Astrocyte (in vitro differentiated cells and primary cell): ENCODE measurements at regions not wholly inside any gene's neighbourhood (a gene's known extent, or its start where the extent isn't known, plus 50 kb on each side); places are given as distances from the start of the nearest gene placed in this dataset.

ENCODE experiments used
- EZH2 ChIP-seq: IDR thresholded peaks from 2 replicates; pipeline ENCODE4 v1.6.1; 2012; ENCODE audit warnings: mild to moderate bottlenecking, low read length, inconsistent platforms; ENCODE audit not compliant: insufficient read depth
- TF ChIP-seq, protein P1 (sequence below): IDR thresholded peaks from 2 replicates; pipeline ENCODE4 v1.5.1; 2011; ENCODE audit warnings: low read depth, mild to moderate bottlenecking, inconsistent platforms, low read length, moderate library complexity; ENCODE audit not compliant: insufficient read depth

- TF ChIP-seq, protein P1, sequence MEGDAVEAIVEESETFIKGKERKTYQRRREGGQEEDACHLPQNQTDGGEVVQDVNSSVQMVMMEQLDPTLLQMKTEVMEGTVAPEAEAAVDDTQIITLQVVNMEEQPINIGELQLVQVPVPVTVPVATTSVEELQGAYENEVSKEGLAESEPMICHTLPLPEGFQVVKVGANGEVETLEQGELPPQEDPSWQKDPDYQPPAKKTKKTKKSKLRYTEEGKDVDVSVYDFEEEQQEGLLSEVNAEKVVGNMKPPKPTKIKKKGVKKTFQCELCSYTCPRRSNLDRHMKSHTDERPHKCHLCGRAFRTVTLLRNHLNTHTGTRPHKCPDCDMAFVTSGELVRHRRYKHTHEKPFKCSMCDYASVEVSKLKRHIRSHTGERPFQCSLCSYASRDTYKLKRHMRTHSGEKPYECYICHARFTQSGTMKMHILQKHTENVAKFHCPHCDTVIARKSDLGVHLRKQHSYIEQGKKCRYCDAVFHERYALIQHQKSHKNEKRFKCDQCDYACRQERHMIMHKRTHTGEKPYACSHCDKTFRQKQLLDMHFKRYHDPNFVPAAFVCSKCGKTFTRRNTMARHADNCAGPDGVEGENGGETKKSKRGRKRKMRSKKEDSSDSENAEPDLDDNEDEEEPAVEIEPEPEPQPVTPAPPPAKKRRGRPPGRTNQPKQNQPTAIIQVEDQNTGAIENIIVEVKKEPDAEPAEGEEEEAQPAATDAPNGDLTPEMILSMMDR, result no peak
- TF ChIP-seq EZH2, result no peak
Measured at GRCh38 chr6:48307573-48307972, 196.6 kb upstream of the PTCHD4 start.
